Astrocyte of the hippocampus (primary cell): ENCODE measurements at regions not wholly inside any gene's neighbourhood (a gene's known extent, or its start where the extent isn't known, plus 50 kb on each side); places are given as distances from the start of the nearest gene placed in this dataset.
A peak's percentile ranks its signal among the peaks of the same experiment; 100 is the strongest.

Source experiments
- DNase-seq: peaks from one replicate; pipeline ENCODE4 v3.0.0; 2011; ENCODE audit warnings: low read depth, low spot score

DNA sequence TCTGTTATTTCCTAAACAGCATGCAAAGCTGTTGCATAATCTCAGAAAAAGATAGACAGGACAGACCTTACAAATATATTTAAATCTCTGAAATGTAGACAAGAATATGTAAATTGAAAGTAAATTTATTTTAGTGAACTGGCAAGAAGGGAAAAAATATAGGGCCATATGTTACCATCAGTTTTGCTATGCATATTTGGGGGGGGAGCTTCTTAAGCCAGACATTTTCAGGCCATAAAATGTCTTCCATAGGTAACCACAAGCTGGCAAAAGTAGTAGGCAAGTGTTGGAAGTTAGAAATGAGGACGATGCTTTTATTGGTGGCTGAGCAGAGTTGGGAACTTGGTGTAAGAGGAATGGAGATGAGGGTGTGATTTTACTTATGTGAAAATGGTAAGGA is 272.0 kb upstream of the CXXC4 start:
- no peak for DNase-seq

DNA sequence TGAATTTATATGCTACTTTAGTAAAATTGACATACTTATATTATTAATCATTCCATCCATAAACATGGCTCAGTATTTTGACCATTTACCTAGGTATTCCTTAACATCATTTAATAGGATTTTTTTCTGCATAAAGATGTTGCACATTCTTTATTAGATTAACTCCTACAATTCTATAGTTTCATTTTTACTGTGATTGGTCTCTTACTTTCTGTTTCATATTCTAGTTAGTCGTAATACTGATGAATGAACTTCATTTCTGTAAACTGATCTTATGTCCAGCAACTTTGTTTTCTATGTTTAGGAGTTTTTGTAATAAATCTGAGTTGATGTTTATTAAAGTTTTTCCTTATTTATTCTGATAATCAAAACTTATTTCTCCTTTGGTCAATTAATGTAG is 278.2 kb upstream of the CXXC4 start:
- DNase-seq = no peak

DNA sequence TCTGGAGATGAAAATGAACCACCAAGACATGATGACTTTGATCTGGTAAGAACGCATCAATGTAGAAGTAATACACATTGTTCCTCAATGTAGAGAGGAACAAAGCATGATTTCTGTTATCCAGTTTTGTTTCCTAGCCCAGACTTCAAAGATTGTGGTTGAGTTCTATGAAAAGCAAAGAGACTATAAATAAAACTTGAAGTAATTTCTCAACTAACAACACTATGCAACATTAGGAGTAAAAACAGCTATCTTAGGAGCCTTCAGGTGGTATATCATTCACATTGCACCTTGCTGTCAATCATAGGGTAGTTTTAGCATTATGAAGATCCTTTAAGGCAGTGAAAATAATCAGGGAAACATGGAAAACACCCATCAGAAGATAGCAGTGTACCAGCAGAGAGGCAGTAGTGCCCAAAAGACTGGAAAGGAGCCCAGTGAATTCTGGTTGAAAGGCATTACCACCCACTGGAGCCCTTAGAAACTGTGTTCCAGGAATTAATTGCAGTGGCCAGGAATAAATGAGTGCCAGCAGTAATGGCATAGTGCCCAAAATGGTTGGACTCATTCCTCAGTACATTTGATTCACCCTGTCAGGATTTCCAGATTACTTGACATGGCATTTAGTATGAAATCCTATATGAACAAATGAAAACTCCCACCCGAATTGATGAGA is 300.7 kb upstream of the CXXC4 start:
- peak; percentile 80 for DNase-seq

DNA sequence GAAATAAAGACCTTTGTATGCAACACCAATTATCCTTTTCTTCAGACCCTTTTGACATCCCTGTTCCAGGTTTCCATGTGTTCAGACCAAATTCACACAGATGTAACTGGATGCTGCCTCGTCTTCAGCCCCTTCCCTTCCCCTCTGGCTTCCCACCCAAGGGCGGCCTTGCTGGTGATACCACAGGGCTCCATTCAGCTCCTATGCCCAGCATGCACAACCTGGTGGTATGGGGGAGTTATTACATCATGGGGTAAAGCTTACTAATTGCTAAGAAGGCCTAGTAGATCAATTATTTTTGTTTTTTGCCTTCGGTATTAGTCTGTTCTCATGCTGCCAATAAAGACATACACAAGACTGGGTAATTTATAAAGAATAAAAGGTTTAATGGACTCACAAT is 317.0 kb upstream of the CXXC4 start:
- no peak for DNase-seq

DNA sequence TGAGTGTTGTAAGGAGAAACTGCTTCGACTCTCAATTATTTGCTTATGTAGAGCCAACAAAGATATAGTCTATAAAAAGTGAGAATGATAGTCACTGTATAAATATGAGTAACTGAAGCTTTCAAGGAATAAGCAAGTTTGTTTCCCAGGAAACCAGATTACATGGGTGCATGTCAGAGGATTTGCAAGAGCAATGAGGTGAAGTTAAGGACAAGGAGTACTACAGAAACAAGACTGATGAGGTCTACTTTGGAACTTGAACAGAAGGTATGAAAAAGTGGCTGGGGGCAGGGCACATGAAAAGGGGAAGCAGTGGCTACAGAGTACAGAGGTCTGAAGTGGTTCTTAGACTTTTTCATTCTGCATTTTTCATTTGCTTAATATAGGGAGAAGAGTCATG is 321.0 kb upstream of the CXXC4 start:
- peak; percentile 37 for DNase-seq

DNA sequence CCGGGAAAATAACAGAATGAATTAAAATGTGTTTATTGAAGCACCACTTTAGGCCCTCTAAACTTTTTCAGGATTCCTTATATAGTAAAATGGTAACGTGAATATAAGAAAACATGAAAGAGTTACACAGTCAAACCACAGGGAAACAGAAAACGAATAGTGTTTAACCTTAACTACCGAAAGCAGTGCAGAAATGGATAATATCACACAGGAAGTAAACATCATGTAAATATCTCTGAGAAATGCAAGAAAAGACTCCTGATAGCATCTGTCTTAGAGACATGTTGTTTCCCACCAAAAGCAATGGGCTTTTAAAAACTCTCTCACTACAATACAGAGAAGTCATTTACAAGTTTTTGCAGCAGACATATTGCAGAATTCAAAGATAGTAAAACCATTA is 323.9 kb upstream of the CXXC4 start:
- no peak for DNase-seq

DNA sequence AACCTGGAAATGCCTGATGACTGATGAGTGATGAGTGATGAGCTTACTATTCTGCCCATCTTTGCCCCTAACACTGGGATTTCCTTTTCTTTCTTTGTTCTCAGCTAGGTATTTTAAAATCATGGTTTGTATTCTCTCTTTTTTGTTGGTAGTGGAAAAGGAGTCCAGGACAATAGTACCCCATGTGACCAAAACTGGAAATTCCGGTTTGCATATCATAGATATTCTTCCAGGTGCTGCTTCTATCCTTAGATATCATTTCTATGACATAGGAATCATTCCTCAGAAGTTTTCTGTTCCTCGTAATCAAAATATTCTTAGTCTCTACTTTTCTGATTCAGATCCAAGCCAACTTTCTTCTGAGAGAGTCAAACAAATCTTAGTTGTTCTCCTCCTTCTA is 320.5 kb upstream of the TET2 start:
- no peak for DNase-seq

DNA sequence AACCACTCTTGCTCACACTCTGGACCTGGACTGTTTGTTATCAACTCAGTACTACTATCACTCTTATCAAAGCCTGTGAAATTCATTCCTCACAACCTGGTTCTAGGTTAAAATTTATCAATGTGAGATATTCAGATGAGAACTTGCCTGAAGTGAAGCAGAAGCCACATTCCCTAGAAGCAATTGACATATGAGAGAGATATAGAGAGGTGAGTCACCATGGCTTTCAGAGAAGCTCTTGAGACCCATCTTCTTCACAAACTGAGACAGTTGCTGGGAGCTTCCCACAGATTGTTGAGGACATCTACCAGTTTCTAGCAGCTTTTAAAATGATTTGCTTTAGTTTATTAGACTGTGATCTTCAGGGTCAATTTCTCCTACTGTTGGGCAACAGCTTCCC is 316.9 kb upstream of the TET2 start:
- DNase-seq = no peak

DNA sequence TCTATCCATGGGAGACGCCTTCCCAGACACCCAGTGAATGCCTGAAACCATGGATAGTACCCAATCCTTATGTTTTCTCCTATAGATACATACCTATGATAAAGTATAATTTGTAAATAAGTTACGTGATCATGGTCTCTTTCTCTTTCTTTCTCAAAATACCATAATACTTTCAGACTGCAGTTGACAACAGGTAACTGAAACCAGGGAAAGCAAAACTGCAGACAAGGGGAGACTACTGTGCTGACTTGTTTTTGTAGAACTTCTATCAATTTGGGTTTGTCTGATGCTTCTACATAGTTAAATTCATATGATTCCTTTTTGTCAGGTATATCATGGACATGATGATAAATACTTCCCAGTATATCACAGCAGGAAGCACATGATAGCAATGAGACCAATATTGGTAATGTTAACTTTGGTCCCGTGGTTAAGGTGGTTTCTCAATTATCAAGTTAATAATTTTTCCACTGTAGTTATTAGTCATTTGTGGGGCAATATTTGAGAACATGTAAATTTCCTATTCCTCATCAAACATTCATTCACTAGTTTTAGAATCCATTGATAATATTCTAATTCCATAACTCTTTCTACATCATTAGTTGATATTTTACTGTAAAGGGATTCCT is 298.0 kb upstream of the TET2 start:
- DNase-seq = no peak

DNA sequence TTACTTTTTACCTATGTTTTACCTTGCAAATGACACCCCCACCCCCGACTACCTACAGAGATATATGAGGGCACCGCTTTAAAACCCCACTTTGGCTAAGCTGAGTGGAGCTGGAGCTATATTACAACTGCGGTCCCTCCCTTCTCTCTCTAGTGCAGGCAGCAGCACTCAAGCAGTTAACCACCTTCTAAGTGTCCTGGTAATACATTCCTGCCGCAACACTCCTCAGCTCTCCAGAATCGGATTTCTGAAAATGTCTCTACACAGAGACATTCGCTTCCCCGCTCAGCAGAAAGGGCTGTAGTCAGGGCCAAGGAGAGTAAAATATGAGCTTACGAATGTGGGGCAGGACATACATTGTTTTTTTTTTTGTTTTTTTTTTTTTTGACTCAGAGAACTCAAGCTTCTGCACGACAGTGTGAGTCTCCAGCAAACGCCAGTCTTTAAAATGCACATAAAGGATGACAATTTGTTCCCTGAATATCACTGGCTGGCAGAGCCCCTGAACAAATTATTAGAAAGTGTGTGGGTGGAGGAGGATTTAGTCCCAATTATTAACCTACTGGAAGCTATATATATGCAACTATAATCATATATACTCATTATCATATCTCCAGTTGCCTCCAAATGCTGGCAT is 287.0 kb upstream of the TET2 start:
- DNase-seq = peak; percentile 6

DNA sequence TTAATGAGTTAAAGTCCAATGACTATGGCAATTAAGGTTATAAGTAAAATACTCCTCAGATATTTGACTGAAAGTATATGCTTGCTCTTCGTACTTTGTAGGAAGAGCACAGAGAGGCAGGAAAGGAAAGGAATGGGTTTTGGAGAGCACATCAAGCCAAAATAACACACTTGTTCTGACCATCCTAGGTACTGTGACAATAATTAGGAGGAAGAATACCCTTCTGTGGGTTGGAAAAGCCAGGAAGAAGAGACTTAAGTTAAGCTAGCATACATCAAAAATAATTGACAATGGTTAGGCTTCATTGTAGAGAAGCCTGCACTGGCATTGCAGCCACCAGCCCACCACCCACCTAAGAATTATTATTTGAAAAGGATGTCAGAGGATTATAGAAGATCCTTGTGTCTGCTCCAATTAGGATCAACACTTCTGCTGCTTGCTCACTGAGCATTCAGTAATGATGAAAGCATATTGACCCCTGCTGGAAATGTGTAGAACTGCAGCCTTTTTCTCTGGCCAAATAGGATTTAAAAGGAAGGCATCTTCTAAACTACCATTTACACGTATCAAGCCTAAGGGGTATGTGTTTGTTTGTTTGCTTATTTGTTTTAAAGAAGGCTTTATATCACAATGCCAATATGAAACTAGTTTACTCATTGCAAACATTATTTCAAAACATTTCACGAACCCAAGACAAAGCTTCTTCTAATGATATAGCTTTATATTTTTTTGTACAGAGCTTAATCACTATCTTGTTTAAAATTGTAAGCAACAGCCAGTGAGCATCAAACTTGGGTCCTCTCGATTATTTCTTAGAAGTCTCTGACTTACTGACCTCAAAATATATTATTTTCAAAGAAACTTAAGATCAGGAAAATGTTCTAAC is 286.2 kb upstream of the TET2 start:
- DNase-seq = peak; percentile 85

DNA sequence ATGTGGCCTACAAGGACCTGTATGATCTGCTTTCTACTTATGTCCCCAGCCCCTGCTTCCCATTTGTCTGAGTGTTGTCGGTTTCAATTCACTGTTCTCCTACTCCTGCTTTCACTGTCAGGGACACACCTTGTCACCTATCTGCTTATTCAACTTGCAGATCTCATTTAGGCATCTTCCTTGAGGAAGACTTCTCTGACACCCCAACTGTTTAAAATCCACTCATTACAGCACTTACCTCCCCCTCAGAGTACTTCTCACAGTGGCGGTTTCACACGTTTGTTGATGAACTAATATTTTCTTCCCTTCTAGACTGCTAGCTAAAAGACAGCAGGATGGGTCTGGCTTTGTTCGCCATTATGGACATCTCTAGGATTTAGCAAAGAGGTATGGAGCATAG is 279.9 kb upstream of the TET2 start:
- no peak for DNase-seq

DNA sequence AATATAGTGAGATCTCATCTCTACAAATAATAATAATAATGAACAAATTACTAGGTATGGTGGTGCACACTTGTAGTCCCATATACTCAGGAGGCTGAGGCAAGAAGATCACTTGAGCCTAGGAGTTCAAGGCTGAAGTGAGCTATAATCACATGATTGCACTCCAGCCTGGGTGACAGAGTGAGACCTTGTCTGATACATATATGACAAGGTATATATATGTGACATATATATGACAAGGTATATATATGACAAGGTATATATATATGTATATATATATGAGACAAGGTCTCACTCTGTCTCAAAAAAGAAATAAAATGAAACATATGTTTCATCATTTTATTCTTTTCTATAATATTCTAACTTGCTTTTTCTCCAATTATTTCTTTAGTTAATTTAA is 278.1 kb upstream of the TET2 start:
- no peak for DNase-seq

DNA sequence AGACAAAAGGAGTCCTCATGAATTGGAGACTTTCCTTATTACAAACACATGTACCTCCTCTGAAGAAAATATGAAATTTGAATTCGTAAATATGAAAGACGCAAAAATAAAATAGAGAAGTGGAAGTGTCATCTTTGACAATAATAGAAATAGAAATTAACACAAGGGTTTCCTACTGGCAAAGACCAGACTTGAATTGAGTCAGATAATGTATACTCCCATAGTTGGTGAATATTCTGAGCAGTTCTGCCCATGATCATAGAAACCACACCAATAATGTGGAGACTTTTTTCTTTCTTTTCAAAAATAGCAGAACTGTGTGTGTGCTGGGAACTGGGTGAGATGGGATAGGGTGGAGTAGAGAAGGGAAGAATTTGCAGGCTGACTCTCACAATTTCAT is 277.7 kb upstream of the TET2 start:
- DNase-seq = no peak

DNA sequence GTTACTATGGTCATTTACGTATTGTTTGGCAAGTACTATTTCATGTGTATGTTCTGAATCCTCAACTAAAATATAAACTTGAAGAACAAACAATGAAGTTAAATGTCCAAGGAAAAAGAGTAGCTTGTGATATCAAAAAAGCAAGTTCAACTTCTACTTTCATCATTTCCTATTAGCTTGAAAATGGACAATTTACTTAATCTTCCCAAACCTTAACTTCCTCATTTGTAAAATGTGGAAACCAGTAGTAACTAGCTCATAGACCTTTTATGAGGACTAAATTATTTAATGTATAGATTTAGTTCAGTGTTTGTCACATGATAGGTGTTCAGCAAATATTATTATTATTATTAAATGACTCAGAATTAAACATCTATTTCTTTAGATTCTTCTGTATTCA is 276.8 kb upstream of the TET2 start:
- no peak for DNase-seq

DNA sequence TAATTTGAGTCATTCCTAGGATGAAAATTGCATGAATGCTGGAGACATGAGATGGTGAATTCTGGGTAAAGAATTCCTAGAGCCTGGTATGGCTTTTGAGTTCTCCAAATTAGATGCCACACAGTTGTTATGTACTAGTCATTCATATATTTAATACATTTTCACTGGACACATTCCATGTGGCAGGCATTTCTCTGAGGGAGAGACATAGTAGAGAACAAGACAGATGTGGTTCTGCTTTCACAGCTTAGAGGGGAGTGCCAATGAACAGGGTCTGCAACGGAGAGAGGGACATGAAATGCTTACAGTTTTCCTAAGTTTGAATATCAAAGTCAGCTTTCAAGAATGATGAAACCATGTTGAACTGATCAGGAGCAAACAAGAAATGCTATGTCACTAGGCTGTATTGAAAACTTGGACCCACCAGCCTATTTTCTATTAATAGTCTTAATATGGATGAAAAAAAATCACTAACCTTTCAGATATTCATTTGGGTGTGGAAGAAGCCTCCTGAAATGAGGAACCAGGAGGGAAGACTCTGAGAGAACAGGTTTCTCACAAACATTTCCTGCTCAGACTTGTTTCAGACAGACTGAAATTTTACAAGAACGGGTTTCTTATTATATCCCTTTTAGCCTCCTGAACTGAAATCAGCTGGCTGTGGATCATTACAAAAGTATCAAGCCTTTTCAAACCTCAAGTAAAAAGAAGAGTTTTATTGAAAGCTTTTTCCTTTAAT is 276.0 kb upstream of the TET2 start:
- no peak for DNase-seq

DNA sequence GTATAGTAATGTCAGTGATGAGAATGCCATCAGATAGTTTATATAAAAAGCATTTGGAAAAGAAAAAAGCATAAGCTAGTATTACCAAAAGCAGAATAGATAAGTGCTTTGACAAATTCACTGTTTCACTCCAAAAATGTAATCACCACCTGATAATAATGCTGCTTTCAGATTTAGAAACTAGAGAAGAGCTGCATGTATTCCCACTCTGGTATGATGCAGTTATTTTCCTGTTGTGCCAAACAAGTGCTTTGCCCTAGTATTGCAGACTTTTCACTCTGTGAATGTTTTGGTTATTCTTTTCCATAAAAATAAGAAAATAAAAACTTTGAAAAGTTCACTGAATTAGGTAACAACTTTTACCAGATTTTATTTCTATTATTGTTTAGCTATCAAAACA is 267.7 kb upstream of the TET2 start:
- DNase-seq = no peak

DNA sequence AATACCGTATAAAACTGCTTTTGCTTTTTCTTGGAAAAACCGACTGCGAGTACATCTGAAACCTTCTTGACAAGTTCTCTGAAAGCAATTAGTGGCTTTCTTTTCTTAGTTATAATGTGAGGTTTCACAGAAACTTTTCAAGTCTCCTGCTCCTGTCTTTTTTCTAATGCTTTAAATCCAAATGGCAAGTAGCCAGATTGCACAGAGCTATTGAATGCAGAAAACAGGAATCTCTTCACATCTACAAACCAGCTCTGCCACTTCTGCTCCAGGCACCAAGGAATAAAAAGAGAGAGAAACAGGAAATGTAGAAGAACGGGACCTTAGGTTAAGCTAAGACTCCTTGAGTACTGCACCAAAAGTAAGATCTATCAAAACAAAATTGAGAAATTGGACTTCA is 267.3 kb upstream of the TET2 start:
- peak; percentile 64 for DNase-seq

DNA sequence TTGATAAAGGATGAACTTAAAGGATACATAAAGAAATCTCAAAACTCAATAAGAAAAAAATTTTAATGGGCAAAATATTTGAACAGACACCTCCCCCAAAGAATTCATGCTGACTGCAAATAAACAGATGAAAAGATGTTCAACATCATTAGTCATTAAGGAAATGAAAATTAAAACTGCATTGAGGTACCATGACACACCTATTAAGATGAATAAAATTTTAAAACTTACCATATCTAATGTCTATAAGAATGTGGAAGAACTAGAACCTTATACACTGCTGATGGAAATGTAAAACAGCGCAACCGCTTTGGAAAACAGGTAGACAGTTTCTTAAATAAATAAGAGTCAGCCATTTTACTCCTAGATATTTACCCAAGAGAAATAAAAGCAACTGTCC is 266.8 kb upstream of the TET2 start:
- DNase-seq = no peak

DNA sequence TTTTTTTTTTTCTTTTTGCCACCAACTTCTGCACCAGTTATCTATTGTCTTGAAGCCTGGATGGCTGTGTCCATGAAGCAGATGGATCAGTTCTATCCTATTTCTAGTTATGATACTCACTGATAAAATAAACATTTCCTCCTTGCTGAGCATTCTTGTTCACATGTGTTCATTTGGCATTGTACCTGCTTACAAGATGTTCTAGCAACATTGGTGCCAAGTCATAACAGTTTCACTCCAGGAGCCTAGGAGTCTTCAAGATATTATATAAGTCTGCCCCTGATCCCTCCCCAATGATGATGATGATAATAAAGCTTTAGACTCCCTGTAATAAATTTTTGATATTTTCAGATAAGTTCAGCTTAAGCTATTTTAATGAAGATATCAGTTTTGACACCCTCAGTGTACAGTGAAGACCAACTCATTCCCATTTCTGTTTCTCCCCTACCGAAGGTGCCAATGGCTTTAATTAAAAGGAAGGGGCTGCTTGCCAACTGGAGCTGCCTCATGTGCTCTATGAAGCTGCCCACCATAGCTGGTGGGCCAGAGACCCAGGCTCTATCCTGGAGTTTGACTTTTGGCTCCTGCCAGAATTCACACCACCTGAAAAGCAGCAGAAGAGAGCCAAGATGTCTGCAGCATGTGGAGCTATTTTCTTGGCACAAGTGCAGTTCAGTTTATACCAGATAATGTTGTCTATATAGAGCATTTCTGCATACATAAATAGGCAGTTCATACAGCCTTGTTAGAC is 265.4 kb upstream of the TET2 start:
- DNase-seq = no peak
